ENCODE measurements at regions not wholly inside any gene's neighbourhood (a gene's known extent, or its start where the extent isn't known, plus 50 kb on each side); places are given as distances from the start of the nearest gene placed in this dataset.
"Not testable (repeated sequence)": the region's sequence is repeated elsewhere in the genome, so short reads cannot be mapped to it uniquely, and the experiment has no call there.

DNA sequence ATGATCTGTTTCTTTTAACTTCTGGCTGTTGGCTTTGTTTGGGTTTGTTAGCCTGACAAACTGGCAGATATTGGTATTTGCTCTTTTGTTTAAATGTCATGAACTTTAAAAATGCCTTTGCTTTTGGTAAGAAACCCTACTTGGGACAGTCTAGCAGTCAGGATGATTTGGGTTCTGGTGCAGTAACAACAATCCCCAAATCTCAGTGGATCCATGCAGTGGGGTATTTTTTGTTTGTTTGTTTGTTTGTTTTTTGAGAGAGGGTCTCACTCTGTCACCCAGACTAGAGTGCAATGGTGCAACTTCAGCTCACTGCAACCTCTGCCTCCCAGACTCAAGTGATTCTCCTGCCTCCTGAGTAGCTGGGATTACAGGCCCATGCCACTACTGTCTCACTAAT lies 120.9 kb downstream of the ART5 start:
- CTCF ChIA-PET; POLR2A ChIA-PET; DNase-seq (ENCODE audit: extremely low spot score): not testable (repeated sequence)

DNA sequence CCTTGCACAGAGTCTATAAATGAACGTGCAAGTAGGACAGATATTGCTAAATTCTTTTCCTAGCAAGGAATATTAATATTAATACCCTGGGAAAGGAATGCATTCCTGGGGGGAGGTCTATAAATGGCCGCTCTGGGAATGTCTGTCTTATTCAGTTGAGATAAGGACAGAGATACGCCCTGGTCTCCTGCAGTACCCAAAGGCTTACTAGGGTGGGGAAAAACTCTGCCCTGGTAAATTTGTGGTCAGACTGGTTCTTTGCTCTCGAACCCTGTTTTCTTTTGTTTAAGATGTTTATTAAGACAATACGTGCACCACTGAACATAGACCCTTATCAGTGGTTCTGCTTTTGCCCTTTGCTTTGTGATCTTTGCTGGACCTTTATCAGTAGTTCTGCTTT lies 122.0 kb downstream of the ART5 start:
- POLR2A ChIA-PET; DNase-seq (ENCODE audit: extremely low spot score); CTCF ChIA-PET: not testable (repeated sequence)

- CTCF ChIA-PET; DNase-seq (ENCODE audit: extremely low spot score); POLR2A ChIA-PET: not testable (repeated sequence)
Observed at GRCh38 chr11:3516934-3517567, 124.7 kb downstream of the ART5 start.

DNA sequence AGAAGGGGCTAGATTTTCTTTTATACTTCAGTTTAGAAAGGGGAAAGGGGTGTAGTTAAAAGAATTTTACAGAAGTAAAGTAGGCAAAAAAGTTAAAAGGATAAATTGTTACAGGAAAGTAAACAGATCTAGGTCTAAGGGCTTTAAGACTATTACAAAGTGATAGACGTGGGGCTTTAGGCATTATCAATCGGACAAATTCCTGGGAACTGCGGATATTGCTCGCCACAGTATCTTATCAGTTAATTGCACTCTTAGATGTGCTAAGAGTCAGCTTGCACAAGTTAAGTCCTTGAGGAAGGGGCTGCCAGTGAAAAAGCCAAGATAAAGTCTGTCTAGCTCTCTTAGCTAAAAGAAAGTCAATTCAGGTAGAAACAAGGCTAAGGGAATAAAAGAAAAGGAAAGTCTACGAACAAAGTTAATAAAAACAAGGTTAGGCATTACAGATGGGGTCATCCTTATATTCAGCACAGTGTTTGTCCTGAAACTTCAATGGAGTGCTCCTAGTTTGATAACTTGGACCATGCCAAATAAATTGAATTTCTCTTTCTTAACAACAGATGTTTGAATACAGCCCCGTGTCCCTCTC lies 125.4 kb downstream of the ART5 start:
- POLR2A ChIA-PET; CTCF ChIA-PET; DNase-seq (ENCODE audit: extremely low spot score): not testable (repeated sequence)

DNA sequence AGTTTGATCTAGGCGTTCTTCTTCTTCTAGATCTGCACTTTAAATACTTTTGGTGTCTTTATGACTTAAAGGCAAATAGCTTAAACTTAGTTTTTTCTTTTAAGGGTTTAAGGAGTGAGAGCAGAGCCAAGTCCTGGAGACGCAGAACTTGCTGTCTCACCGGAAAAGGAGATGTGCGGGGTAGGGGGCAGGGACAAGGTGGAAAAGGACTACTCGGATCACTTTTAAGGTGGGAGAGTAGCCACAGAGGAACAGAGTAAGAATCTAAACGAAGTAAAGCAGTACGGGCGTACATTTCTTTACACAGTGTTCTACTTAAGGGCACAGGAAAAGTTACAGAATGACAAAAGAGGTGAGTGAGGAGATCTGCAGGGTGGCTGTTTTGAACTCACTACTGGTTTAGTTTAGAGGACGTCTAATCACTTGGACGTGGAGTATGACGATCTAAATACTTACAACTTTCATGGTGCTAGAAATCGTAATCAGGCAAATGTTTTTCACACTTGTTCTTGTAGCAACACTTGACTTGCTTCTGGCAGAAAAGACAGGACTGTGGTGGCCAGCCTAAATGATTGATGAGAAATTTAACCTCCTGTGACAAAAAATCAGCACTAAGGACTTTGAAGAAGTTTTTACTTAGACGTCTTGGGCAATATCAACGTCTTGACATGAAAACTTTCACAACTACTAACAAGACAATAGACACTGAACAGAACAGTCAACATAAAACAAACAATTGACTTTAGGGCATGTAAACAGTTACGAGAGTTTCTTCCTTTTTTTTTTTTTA lies 127.0 kb downstream of the ART5 start:
- POLR2A ChIA-PET; CTCF ChIA-PET; DNase-seq (ENCODE audit: extremely low spot score): not testable (repeated sequence)

DNA sequence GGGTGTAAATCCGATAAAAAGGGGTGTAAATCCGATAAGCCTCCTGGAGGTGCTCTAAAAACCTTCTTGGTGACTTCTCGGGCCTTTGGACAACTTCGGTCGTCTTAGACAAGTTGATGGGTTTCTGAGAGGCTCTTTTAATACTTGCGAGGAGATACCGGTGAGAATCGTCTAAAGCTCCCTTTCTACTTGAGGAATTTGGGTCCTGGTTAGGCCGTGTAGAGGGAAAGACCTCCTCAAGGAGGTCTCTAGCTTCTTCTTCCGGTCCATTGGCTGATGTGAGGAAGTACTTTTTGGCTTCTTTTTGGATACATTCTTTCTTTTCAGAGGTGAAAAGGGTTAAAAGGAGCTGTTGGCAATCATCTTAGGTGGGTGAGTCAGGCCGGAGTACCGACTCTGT lies 128.5 kb downstream of the ART5 start:
- CTCF ChIA-PET = not testable (repeated sequence)

DNA sequence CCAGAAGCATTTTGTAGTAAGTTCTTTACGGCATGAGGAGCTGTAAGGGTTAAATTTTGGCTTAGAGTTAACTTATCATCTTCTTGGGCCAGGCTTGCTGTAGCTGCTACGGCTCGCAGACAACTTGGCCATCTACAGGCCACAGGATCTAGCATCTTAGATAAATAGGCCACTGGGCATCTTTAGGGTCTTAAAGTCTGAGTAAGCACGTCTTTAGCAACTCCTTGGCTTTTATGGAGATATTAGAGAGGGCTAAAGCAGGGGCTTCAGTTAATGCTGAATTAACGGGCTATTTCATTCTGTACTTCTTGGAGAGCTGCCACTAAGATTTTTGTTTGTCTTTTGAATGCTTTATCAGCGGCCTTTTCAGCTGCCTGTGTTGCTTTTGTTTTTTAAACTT lies 129.0 kb downstream of the ART5 start:
- CTCF ChIA-PET, POLR2A ChIA-PET: not testable (repeated sequence)

More for the DNA sequence above, 128.5 kb downstream of the ART5 start:
- DNase-seq (ENCODE audit: extremely low spot score); POLR2A ChIA-PET: not testable (repeated sequence)

DNA sequence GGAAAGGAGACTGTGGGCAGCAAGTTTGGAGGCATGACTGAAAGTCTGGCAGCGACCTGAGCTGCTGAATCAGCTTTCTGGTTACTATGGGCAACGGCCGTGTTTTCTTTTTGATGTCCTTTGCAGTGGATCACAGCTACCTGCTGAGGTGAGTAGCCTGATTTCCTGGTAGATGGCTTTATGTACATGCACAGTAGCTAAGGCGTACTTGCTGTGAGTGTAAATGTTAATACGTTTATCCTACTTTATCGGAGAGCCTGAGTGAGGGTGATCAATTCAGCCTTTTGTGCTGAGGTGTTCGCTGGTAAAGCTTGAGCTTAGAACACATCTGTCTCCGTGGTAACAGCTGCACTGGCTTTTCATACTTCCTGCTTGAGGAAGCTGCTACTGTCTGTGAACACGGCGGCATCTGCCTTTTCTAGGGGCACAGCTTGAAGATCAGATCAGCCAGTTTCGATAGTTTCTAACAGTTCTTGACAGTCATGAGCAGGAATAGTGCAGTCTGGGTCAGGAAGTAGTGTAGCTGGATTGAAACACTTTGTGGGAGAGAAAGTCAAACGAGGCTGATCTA lies 129.6 kb downstream of the ART5 start:
- POLR2A ChIA-PET; CTCF ChIA-PET; DNase-seq (ENCODE audit: extremely low spot score): not testable (repeated sequence)

More for the DNA sequence above, 129.0 kb downstream of the ART5 start:
- DNase-seq (ENCODE audit: extremely low spot score) = not testable (repeated sequence)

- DNase-seq (ENCODE audit: extremely low spot score); POLR2A ChIA-PET; CTCF ChIA-PET: not testable (repeated sequence)
Observed at GRCh38 chr11:3511416-3512132, 130.2 kb downstream of the ART5 start.

DNA sequence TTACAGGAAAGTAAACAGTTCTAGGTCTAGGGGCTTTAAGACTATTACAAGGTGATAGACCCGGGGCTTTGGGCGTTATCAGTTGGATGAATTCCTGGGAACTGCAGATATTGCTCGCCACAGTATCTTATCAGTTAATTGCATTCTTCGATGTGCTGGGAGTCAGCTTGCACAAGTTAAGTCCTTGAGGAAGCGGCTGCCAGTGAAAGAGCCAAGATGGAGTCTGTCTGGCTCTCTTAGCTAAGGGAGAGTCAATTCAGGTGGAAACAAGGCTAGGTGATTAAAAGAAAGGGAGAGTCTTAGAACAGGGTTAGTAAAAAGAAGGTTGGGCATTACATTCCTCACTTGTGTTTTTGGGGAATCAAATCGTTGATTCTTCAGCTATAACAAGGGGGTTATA lies 130.6 kb upstream of the ZNF195 start:
- CTCF ChIA-PET; POLR2A ChIA-PET; DNase-seq (ENCODE audit: extremely low spot score): not testable (repeated sequence)

GRCh38 chr11:3499198-3499597 lies 120.3 kb upstream of the ZNF195 start:
- DNase-seq (ENCODE audit: extremely low spot score); POLR2A ChIA-PET; CTCF ChIA-PET: not testable (repeated sequence)

- CTCF ChIA-PET; DNase-seq (ENCODE audit: extremely low spot score); POLR2A ChIA-PET: not testable (repeated sequence)
Observed at GRCh38 chr11:3498356-3498755, 119.4 kb upstream of the ZNF195 start.

DNA sequence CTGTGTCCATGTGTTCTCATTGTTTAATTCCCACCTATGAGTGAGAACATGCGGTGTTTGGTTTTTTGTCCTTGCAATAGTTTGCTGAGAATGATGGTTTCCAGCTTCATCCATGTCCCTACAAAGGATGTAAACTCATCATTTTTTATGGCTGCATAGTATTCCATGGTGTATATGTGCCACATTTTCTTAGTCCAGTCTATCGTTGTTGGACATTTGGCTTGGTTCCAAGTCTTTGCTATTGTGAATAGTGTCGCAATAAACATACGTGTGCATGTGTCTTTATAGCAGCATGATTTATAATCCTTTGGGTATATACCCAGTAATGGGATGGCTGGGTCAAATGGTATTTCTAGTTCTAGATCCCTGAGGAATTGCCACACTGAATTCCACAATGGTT lies 114.2 kb upstream of the ZNF195 start:
- POLR2A ChIA-PET, CTCF ChIA-PET: not testable (repeated sequence)

GRCh38 chr11:3488003-3488402 lies 109.1 kb upstream of the ZNF195 start:
- DNase-seq (ENCODE audit: extremely low spot score); CTCF ChIA-PET; POLR2A ChIA-PET: not testable (repeated sequence)

More for the DNA sequence above, 114.2 kb upstream of the ZNF195 start:
- not testable (repeated sequence) for DNase-seq (ENCODE audit: extremely low spot score)

DNA sequence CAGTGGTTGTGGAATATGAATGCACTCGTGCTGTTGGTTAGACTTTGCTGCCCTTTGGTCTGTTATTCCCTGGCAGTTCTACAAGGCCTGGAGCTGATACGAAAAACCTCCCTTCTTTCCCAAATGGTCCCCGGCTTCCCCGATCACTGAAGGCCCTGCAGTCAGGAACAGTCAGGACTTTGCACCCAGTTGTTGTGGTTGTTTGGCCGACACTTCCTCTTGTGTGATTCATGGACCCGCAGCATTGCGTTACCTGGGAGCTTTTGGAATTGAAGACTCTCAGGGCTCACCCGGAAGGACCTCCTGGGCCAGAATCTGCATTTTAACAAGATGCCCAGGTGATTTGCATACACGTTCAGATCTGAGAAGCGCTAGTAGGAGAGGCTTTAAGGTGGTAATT lies 106.8 kb upstream of the ZNF195 start:
- CTCF ChIA-PET; POLR2A ChIA-PET; DNase-seq (ENCODE audit: extremely low spot score): not testable (repeated sequence)

DNA sequence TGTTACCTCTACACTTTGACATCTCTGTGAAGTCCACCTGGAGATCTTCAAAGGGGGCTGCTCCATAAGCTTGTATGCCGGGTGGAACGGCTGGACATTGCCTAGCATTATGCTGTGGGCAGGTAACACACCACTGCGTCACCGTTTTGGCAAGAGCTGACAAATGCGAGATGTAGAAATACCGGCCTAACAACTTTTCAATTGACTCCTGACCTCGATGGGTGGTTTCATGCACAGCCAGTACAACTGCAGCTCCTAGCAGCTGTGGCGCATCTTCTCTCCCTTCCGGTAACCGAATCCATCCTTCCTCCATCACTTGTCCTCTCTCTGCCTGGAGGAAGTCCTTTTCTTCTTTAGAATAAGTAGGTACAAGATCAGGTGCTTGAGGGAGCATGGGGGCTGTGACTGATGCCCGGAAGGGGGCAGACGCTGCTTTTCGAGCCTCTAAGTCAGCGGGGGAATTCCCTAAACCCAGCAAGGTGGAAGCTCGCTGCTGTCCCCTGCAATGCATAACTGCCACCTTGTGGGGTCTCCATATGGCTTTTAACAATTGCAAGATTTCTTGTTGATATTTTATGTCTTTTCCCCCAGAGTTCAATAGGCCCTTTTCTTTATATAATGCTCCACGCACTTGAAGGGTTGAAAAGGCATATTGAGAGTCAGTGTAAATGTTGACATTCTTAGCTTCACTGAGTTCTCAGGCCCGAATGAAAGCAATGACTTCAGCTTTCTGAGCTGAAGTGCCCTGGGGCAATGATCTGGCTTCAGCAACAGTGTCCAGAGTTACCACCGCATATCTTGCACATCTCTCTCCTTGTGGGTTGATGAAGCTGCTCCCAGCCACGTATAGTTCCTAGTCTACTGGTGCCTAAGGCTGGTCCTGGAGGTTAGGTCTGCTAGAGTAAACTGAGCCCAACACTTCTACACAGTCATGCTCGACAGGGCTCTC lies 98.3 kb upstream of the ZNF195 start:
- DNase-seq (ENCODE audit: extremely low spot score); POLR2A ChIA-PET: not testable (repeated sequence)

GRCh38 chr11:3476084-3476936 lies 97.4 kb upstream of the ZNF195 start:
- CTCF ChIA-PET; POLR2A ChIA-PET; DNase-seq (ENCODE audit: extremely low spot score): not testable (repeated sequence)

More for the DNA sequence above, 98.3 kb upstream of the ZNF195 start:
- CTCF ChIA-PET = not testable (repeated sequence)

Measured in GM10248 (cell line).